H4 (cell line): ENCODE measurements at regions not wholly inside any gene's neighbourhood (a gene's known extent, or its start where the extent isn't known, plus 50 kb on each side); places are given as distances from the start of the nearest gene placed in this dataset.

ENCODE experiments used
- DNase-seq: peaks from one replicate; pipeline ENCODE4 v3.0.0-alpha.2; 2015; ENCODE audit warnings: low spot score

- no peak for DNase-seq
Measured at GRCh38 chr3:107307205-107307604, 70.0 kb upstream of the CCDC54 start.

GRCh38 chr3:107308716-107309115 lies 68.5 kb upstream of the CCDC54 start:
- no peak for DNase-seq

GRCh38 chr3:107309312-107309711 lies 67.9 kb upstream of the CCDC54 start:
- DNase-seq, result no peak

- no peak for DNase-seq
Measured at GRCh38 chr3:107313711-107314110, 63.5 kb upstream of the CCDC54 start.

GRCh38 chr3:107315141-107315540 lies 62.1 kb upstream of the CCDC54 start:
- DNase-seq, result no peak

GRCh38 chr3:107323723-107324122 lies 53.5 kb upstream of the CCDC54 start:
- DNase-seq, result no peak

- no peak for DNase-seq
Measured at GRCh38 chr3:107325446-107325845, 51.8 kb upstream of the CCDC54 start.
